Upper lobe of right lung (tissue), 1 donor: ENCODE measurements at regions not wholly inside any gene's neighbourhood (a gene's known extent, or its start where the extent isn't known, plus 50 kb on each side); places are given as distances from the start of the nearest gene placed in this dataset.

ENCODE experiments used
- ATAC-seq: fragments of 200-7000 bp; cut with Tn5 transposase; one replicate; pipeline ENCODE4 v1.9.1; 2020; ENCODE audit warnings: mild to moderate bottlenecking, moderate library complexity
- DNase-seq: peaks from one replicate; pipeline ENCODE4 v3.0.0-alpha.2; 2020
- H3K27ac ChIP-seq: fragments of 200-600 bp; one replicate; pipeline ENCODE4 v1.8.0; 2022
- H3K27me3 ChIP-seq: fragments of 200-600 bp; one replicate; pipeline ENCODE4 v1.8.0; 2022; ENCODE audit warnings: mild to moderate bottlenecking
- H3K36me3 ChIP-seq: fragments of 200-600 bp; one replicate; pipeline ENCODE4 v1.8.0; 2022
- H3K4me1 ChIP-seq: fragments of 200-600 bp; one replicate; pipeline ENCODE4 v1.8.0; 2022
- H3K4me3 ChIP-seq: fragments of 200-600 bp; one replicate; pipeline ENCODE4 v1.8.0; 2022; ENCODE audit warnings: mild to moderate bottlenecking
- H3K9me3 ChIP-seq: fragments of 200-600 bp; one replicate; pipeline ENCODE4 v1.8.0; 2022
- CTCF ChIP-seq: fragments of 200-600 bp; IDR thresholded peaks from one replicate; pipeline ENCODE4 v1.8.0; 2022; ENCODE audit warnings: antibody characterized with exemption
- intact Hi-C: fragments of 100-400 bp; cut with DNase I; formaldehyde crosslinking; loops from one replicate; pipeline ENCODE4 v1.11.0; 2022
- donor health status: DM: no; HTN: yes; CAD: no; lungs with severe emphysema.

- no peak for TF ChIP-seq CTCF
- intact Hi-C loops = no loop called here
Measured at GRCh38 chr5:174785120-174785680, 60.8 kb downstream of the MSX2 start.

More at GRCh38 chr5:174785120-174785680, 60.8 kb downstream of the MSX2 start:
- H3K36me3 ChIP-seq = no peaks in the 10 kb centered on the region
- no peak for DNase-seq
- no peaks in the 10 kb centered on the region for H3K4me1 ChIP-seq
- H3K4me3 ChIP-seq = no peak overlapping the region
- no peaks in the 10 kb centered on the region for H3K27me3 ChIP-seq
- ATAC-seq = no peak
- H3K9me3 ChIP-seq = no peaks in the 10 kb centered on the region
- H3K27ac ChIP-seq = no peak overlapping the region
